ENCODE measurements at regions not wholly inside any gene's neighbourhood (a gene's known extent, or its start where the extent isn't known, plus 50 kb on each side); places are given as distances from the start of the nearest gene placed in this dataset.
"Not testable (repeated sequence)": the region's sequence is repeated elsewhere in the genome, so short reads cannot be mapped to it uniquely, and the experiment has no call there.

- DNase-seq = no peak
Observed at GRCh38 chr13:21882766-21883165, 211.9 kb downstream of the FGF9 start.

GRCh38 chr13:21883713-21884112 is 212.8 kb downstream of the FGF9 start:
- no peak for DNase-seq

- DNase-seq = no peak
Observed at GRCh38 chr13:21884299-21884909, 213.5 kb downstream of the FGF9 start.

GRCh38 chr13:21884965-21885567 is 214.2 kb downstream of the FGF9 start:
- DNase-seq = peak in 2 of 4 experiments; percentile 38 to 63

- no peak for DNase-seq
Observed at GRCh38 chr13:21885714-21886224, 214.9 kb downstream of the FGF9 start.

GRCh38 chr13:21889651-21890050 is 218.8 kb downstream of the FGF9 start:
- DNase-seq = no peak

GRCh38 chr13:21890220-21890619 is 219.3 kb downstream of the FGF9 start:
- DNase-seq = not testable (repeated sequence)

- no peak for DNase-seq
Observed at GRCh38 chr13:21894091-21894490, 223.2 kb downstream of the FGF9 start.

- DNase-seq = peak in 2 of 4 experiments; percentile 2 to 11
Observed at GRCh38 chr13:21894703-21895699, 224.1 kb downstream of the FGF9 start.

- DNase-seq = no peak
Observed at GRCh38 chr13:21895779-21896178, 224.9 kb downstream of the FGF9 start.

GRCh38 chr13:21897161-21897560 is 226.3 kb downstream of the FGF9 start:
- DNase-seq = no peak

- no peak for DNase-seq
Observed at GRCh38 chr13:21898459-21898858, 227.6 kb downstream of the FGF9 start.

- no peak for DNase-seq
Observed at GRCh38 chr13:21898945-21899344, 228.1 kb downstream of the FGF9 start.

- DNase-seq = no peak
Observed at GRCh38 chr13:21901336-21901735, 230.5 kb downstream of the FGF9 start.

GRCh38 chr13:21901811-21902708 is 231.2 kb downstream of the FGF9 start:
- no peak for DNase-seq

- DNase-seq = no peak
Observed at GRCh38 chr13:21902709-21903098, 231.8 kb downstream of the FGF9 start.

GRCh38 chr13:21905486-21905885 is 234.6 kb downstream of the FGF9 start:
- no peak for DNase-seq

- DNase-seq = no peak
Observed at GRCh38 chr13:21909331-21909730, 238.5 kb downstream of the FGF9 start.

GRCh38 chr13:21910546-21910945 is 239.7 kb downstream of the FGF9 start:
- no peak for DNase-seq

GRCh38 chr13:21911646-21912298 is 240.9 kb downstream of the FGF9 start:
- DNase-seq = no peak

GRCh38 chr13:21913010-21913409 is 242.1 kb downstream of the FGF9 start:
- DNase-seq = peak in 3 of 4 experiments; percentile 2 to 10 (median 7)
